ENCODE measurements at regions not wholly inside any gene's neighbourhood (a gene's known extent, or its start where the extent isn't known, plus 50 kb on each side); places are given as distances from the start of the nearest gene placed in this dataset.

GRCh38 chr6:117078624-117079023, 186.7 kb upstream of the VGLL2 start:
- DNase-seq (ENCODE audit: low spot score in 2 of 2), result no peak
- TF ChIP-seq CTCF (IDR thresholded peaks at IDR 0.05), result no peak
- no peak for TF ChIP-seq POLR2A (IDR thresholded peaks at IDR 0.05)
- intact Hi-C loops (cut with DNase I; ENCODE audit: low total_unique reads), result no loop called here
- no peak overlapping the region for H3K4me3 ChIP-seq (ENCODE audit: low read depth, poor library complexity, severe bottlenecking)
- WGBS, 2 donors, result 70% methylated on average over 2 of the region's 2 CpGs

- TF ChIP-seq CTCF (IDR thresholded peaks at IDR 0.05) (no peak), POLR2A (IDR thresholded peaks at IDR 0.05) (no peak)
- no peak overlapping the region for H3K4me3 ChIP-seq (ENCODE audit: low read depth, poor library complexity, severe bottlenecking)
- WGBS, 2 donors, result 60 to 73% methylated on average over 2 of the region's 2 CpGs
- intact Hi-C loops (cut with DNase I; ENCODE audit: low total_unique reads), result no loop called here
- DNase-seq (ENCODE audit: low spot score in 2 of 2), result no peak
Measured at GRCh38 chr6:117079951-117080350, 185.4 kb upstream of the VGLL2 start.

- no peak for TF ChIP-seq CTCF (IDR thresholded peaks at IDR 0.05)
- no peak for TF ChIP-seq POLR2A (IDR thresholded peaks at IDR 0.05)
- no peak for DNase-seq (ENCODE audit: low spot score in 2 of 2)
- 89 to 92% methylated on average over 3 of the region's 3 CpGs for WGBS, 2 donors
- intact Hi-C loops (cut with DNase I; ENCODE audit: low total_unique reads), result no loop called here
- H3K4me3 ChIP-seq (ENCODE audit: low read depth, poor library complexity, severe bottlenecking), result no peak overlapping the region
Measured at GRCh38 chr6:117089604-117090003, 175.8 kb upstream of the VGLL2 start.

GRCh38 chr6:117110146-117110545, 155.2 kb upstream of the VGLL2 start:
- intact Hi-C loops (cut with DNase I; ENCODE audit: low total_unique reads), result no loop called here
- TF ChIP-seq POLR2A (IDR thresholded peaks at IDR 0.05) (no peak), CTCF (IDR thresholded peaks at IDR 0.05) (no peak)
- DNase-seq (ENCODE audit: low spot score in 2 of 2), result no peak
- 77 to 91% methylated on average over 1 of the region's 1 CpG for WGBS, 2 donors
- no peak overlapping the region for H3K4me3 ChIP-seq (ENCODE audit: low read depth, poor library complexity, severe bottlenecking)

GRCh38 chr6:117110737-117111136, 154.6 kb upstream of the VGLL2 start:
- DNase-seq (ENCODE audit: low spot score in 2 of 2), result no peak
- TF ChIP-seq CTCF (IDR thresholded peaks at IDR 0.05), result no peak
- no peak for TF ChIP-seq POLR2A (IDR thresholded peaks at IDR 0.05)
- 87 to 90% methylated on average over 2 to 5 of the region's 5 CpGs for WGBS, 2 donors
- H3K4me3 ChIP-seq (ENCODE audit: low read depth, poor library complexity, severe bottlenecking), result no peak overlapping the region
- intact Hi-C loops (cut with DNase I; ENCODE audit: low total_unique reads), result no loop called here

- intact Hi-C loops (cut with DNase I; ENCODE audit: low total_unique reads), result no loop called here
- 38 to 52% methylated on average over 1 of the region's 1 CpG for WGBS, 2 donors
- no peak for DNase-seq (ENCODE audit: low spot score in 2 of 2)
- H3K4me3 ChIP-seq (ENCODE audit: low read depth, poor library complexity, severe bottlenecking), result no peak overlapping the region
- TF ChIP-seq POLR2A (IDR thresholded peaks at IDR 0.05) (no peak), CTCF (IDR thresholded peaks at IDR 0.05) (no peak)
Measured at GRCh38 chr6:117117652-117118051, 147.7 kb upstream of the VGLL2 start.

All from lower leg skin (tissue), 4 donors.